ENCODE measurements at regions not wholly inside any gene's neighbourhood (a gene's known extent, or its start where the extent isn't known, plus 50 kb on each side); places are given as distances from the start of the nearest gene placed in this dataset.

GRCh38 chr13:80400865-80401426, 60.0 kb upstream of the SPRY2 start:
- H3K27ac ChIP-seq: no peak overlapping the region
- TF ChIP-seq ZFX (IDR thresholded peaks at IDR 0.05): no peak
- TF ChIP-seq CTCF (conservative IDR thresholded peaks at IDR 0.05): no peak

GRCh38 chr13:80400164-80400864, 59.4 kb upstream of the SPRY2 start:
- H3K27ac ChIP-seq: no peak overlapping the region
- TF ChIP-seq CTCF (conservative IDR thresholded peaks at IDR 0.05): no peak
- no peak for TF ChIP-seq ZFX (IDR thresholded peaks at IDR 0.05)

- no peak overlapping the region for H3K27ac ChIP-seq
- TF ChIP-seq ZFX (IDR thresholded peaks at IDR 0.05): no peak
- no peak for TF ChIP-seq CTCF (conservative IDR thresholded peaks at IDR 0.05)
Observed at GRCh38 chr13:80399340-80400163, 58.6 kb upstream of the SPRY2 start.
